Epithelial cell of proximal tubule (primary cell): ENCODE measurements at regions not wholly inside any gene's neighbourhood (a gene's known extent, or its start where the extent isn't known, plus 50 kb on each side); places are given as distances from the start of the nearest gene placed in this dataset.
"Not testable (repeated sequence)": the region's sequence is repeated elsewhere in the genome, so short reads cannot be mapped to it uniquely, and the experiment has no call there.

Source experiments
- DNase-seq: peaks from one replicate; pipeline ENCODE4 v3.0.0-alpha.2; 2011; ENCODE audit warnings: low read depth
- H3K4me3 ChIP-seq: 2 replicates; pipeline ENCODE4 v1.5.1; 2011; ENCODE audit warnings: low read depth, mild to moderate bottlenecking, low read length
- CTCF ChIP-seq: conservative IDR thresholded peaks from 2 replicates; pipeline ENCODE4 v1.5.1; 2012; ENCODE audit warnings: low read depth, mild to moderate bottlenecking, low read length

- no peak for TF ChIP-seq CTCF
- no peak for DNase-seq
- H3K4me3 ChIP-seq: no peak overlapping the region
Measured at GRCh38 chr6:57822896-57823358, 505.5 kb downstream of the PRIM2 start.

- not testable (repeated sequence) for DNase-seq, H3K4me3 ChIP-seq
Measured at GRCh38 chr6:57837622-57838209, 520.3 kb downstream of the PRIM2 start.

- H3K4me3 ChIP-seq, DNase-seq: not testable (repeated sequence)
Measured at GRCh38 chr6:57841551-57841950, 524.1 kb downstream of the PRIM2 start.

- not testable (repeated sequence) for H3K4me3 ChIP-seq, DNase-seq
Measured at GRCh38 chr6:57853745-57854407, 536.4 kb downstream of the PRIM2 start.

GRCh38 chr6:57860481-57861315 lies 543.3 kb downstream of the PRIM2 start:
- not testable (repeated sequence) for DNase-seq, H3K4me3 ChIP-seq

- DNase-seq, H3K4me3 ChIP-seq: not testable (repeated sequence)
Measured at GRCh38 chr6:57870083-57870482, 552.7 kb downstream of the PRIM2 start.

- DNase-seq, H3K4me3 ChIP-seq: not testable (repeated sequence)
Measured at GRCh38 chr6:57873424-57873823, 556.0 kb downstream of the PRIM2 start.

GRCh38 chr6:57876659-57877058 lies 559.2 kb downstream of the PRIM2 start:
- DNase-seq: not testable (repeated sequence)

GRCh38 chr6:57877729-57878128 lies 560.3 kb downstream of the PRIM2 start:
- not testable (repeated sequence) for DNase-seq, H3K4me3 ChIP-seq

More at GRCh38 chr6:57876659-57877058, 559.2 kb downstream of the PRIM2 start:
- H3K4me3 ChIP-seq: not testable (repeated sequence)

GRCh38 chr6:57878792-57879191 lies 561.4 kb downstream of the PRIM2 start:
- DNase-seq, H3K4me3 ChIP-seq: not testable (repeated sequence)

GRCh38 chr6:57898850-57899249 lies 581.4 kb downstream of the PRIM2 start:
- DNase-seq, H3K4me3 ChIP-seq: not testable (repeated sequence)

- DNase-seq, H3K4me3 ChIP-seq: not testable (repeated sequence)
Measured at GRCh38 chr6:57900687-57901399, 583.4 kb downstream of the PRIM2 start.

GRCh38 chr6:57901445-57901844 lies 584.0 kb downstream of the PRIM2 start:
- not testable (repeated sequence) for DNase-seq, H3K4me3 ChIP-seq

- not testable (repeated sequence) for DNase-seq, H3K4me3 ChIP-seq
Measured at GRCh38 chr6:57904356-57904755, 586.9 kb downstream of the PRIM2 start.

- not testable (repeated sequence) for DNase-seq, H3K4me3 ChIP-seq
Measured at GRCh38 chr6:57915300-57915699, 597.9 kb downstream of the PRIM2 start.

- not testable (repeated sequence) for H3K4me3 ChIP-seq, DNase-seq
Measured at GRCh38 chr6:57942966-57943365, 625.5 kb downstream of the PRIM2 start.

- not testable (repeated sequence) for DNase-seq, H3K4me3 ChIP-seq
Measured at GRCh38 chr6:57946084-57946768, 628.8 kb downstream of the PRIM2 start.
